NCI-H2171 (cell line): ENCODE measurements at regions not wholly inside any gene's neighbourhood (a gene's known extent, or its start where the extent isn't known, plus 50 kb on each side); places are given as distances from the start of the nearest gene placed in this dataset.

Source experiments
- DNase-seq: peaks from one replicate; lab custom pipeline; 2025; lab: John Stamatoyannopoulos, UW

- no peak for DNase-seq
Observed at GRCh38 chr1:182293119-182293589, 98.4 kb downstream of the GLUL start.

- no peak for DNase-seq
Observed at GRCh38 chr1:182292193-182292741, 99.3 kb downstream of the GLUL start.

- DNase-seq = no peak
Observed at GRCh38 chr1:182291584-182292192, 99.9 kb downstream of the GLUL start.

GRCh38 chr1:182288749-182289604 is 102.6 kb downstream of the GLUL start:
- DNase-seq = no peak

GRCh38 chr1:182286761-182287160 is 104.8 kb downstream of the GLUL start:
- no peak for DNase-seq

GRCh38 chr1:182283746-182284544 is 107.6 kb downstream of the GLUL start:
- DNase-seq = no peak

- DNase-seq = no peak
Observed at GRCh38 chr1:182281541-182281940, 110.0 kb downstream of the GLUL start.

- DNase-seq = no peak
Observed at GRCh38 chr1:182280504-182280900, 111.1 kb downstream of the GLUL start.

GRCh38 chr1:182279724-182280503 is 111.7 kb downstream of the GLUL start:
- DNase-seq = peak; percentile 89

- DNase-seq = no peak
Observed at GRCh38 chr1:182279302-182279701, 112.3 kb downstream of the GLUL start.

GRCh38 chr1:182278144-182279054 is 113.2 kb downstream of the GLUL start:
- no peak for DNase-seq

GRCh38 chr1:182275271-182275670 is 116.3 kb downstream of the GLUL start:
- no peak for DNase-seq

GRCh38 chr1:182274618-182275017 is 117.0 kb downstream of the GLUL start:
- DNase-seq = no peak

- no peak for DNase-seq
Observed at GRCh38 chr1:182270731-182271130, 120.9 kb downstream of the GLUL start.

GRCh38 chr1:182269097-182269496 is 122.5 kb downstream of the GLUL start:
- DNase-seq = no peak

GRCh38 chr1:182268669-182269068 is 122.9 kb downstream of the GLUL start:
- DNase-seq = no peak

- DNase-seq = no peak
Observed at GRCh38 chr1:182264185-182264584, 127.4 kb downstream of the GLUL start.

GRCh38 chr1:182263706-182264105 is 127.9 kb downstream of the GLUL start:
- DNase-seq = no peak

- DNase-seq = no peak
Observed at GRCh38 chr1:182262425-182262824, 129.2 kb downstream of the GLUL start.

- no peak for DNase-seq
Observed at GRCh38 chr1:182261655-182262054, 129.9 kb downstream of the GLUL start.
